ENCODE measurements at regions not wholly inside any gene's neighbourhood (a gene's known extent, or its start where the extent isn't known, plus 50 kb on each side); places are given as distances from the start of the nearest gene placed in this dataset.

GRCh38 chr1:56029319-56030003, 549.9 kb downstream of the PLPP3 start:
- WGBS (ENCODE audit: insufficient coverage, insufficient read length): no CpG with 5 or more reads among the region's 4 CpGs
- H3K36me3 ChIP-seq (ENCODE audit: control insufficient read depth, insufficient read depth, low read length): no peaks in the 10 kb centered on the region
- no peak for DNase-seq (ENCODE audit: low read depth, low spot score)
- H3K9me3 ChIP-seq (ENCODE audit: control insufficient read depth, insufficient read depth, low read length): no peaks in the 10 kb centered on the region
- no peaks in the 10 kb centered on the region for H3K27me3 ChIP-seq (ENCODE audit: control insufficient read depth, insufficient read depth, low read length)
- no peak overlapping the region for H3K4me3 ChIP-seq (ENCODE audit: low read length)
- no peaks in the 10 kb centered on the region for H3K4me1 ChIP-seq (ENCODE audit: control insufficient read depth, insufficient read depth, low read length)
- no peak overlapping the region for H3K27ac ChIP-seq (ENCODE audit: low read length)

DNA sequence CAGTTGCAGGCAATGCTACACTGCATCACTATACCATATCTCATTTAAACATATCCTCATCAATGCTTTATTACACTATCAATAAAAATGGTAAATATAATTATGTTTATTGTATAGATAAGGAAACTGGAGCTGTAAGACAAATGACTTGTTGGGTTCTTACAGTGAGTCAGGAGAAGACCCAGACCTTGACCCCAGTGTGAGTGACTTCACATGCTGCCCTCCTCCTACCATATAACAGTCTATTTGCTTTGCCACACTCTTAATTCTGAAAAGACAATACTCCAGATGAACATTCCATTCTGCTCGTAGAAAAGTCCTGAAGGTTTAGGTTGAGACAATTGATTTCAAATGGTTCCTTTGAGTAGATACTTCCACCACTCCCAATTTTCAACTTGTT, 550.5 kb downstream of the PLPP3 start:
- DNase-seq (ENCODE audit: low read depth, low spot score): no peak
- H3K27ac ChIP-seq (ENCODE audit: low read length): no peak overlapping the region
- no CpG with 5 or more reads among the region's 1 CpG for WGBS (ENCODE audit: insufficient coverage, insufficient read length)
- H3K4me3 ChIP-seq (ENCODE audit: low read length): no peak overlapping the region
- no peaks in the 10 kb centered on the region for H3K9me3 ChIP-seq (ENCODE audit: control insufficient read depth, insufficient read depth, low read length)
- H3K36me3 ChIP-seq (ENCODE audit: control insufficient read depth, insufficient read depth, low read length): no peaks in the 10 kb centered on the region
- no peaks in the 10 kb centered on the region for H3K27me3 ChIP-seq (ENCODE audit: control insufficient read depth, insufficient read depth, low read length)
- H3K4me1 ChIP-seq (ENCODE audit: control insufficient read depth, insufficient read depth, low read length): no peaks in the 10 kb centered on the region

DNA sequence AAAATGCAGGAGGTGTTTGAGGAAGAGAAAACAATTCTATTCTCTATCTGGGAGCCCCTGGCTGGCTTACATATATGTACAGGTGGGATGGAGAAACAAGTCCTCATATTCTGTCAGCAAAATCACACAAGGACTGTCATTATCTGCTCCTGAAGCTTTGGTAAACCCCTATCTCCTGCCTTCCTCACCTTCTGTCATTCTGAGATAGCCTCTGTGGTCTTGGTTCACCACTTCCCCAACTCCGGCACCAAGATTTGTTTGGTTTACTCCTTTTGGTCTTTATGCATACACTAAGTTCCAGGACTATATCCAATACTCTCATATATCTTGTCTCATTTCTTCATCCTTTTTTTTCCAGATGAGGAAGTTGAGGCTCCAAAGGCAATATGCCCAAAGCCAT, 551.1 kb downstream of the PLPP3 start:
- Histone ChIP-seq H3K36me3 (ENCODE audit: control insufficient read depth, insufficient read depth, low read length) (no peaks in the 10 kb centered on the region), H3K4me3 (ENCODE audit: low read length) (no peak overlapping the region), H3K27me3 (ENCODE audit: control insufficient read depth, insufficient read depth, low read length) (no peaks in the 10 kb centered on the region), H3K9me3 (ENCODE audit: control insufficient read depth, insufficient read depth, low read length) (no peaks in the 10 kb centered on the region), H3K27ac (ENCODE audit: low read length) (no peak overlapping the region), H3K4me1 (ENCODE audit: control insufficient read depth, insufficient read depth, low read length) (no peaks in the 10 kb centered on the region)
- DNase-seq (ENCODE audit: low read depth, low spot score): no peak
- WGBS (ENCODE audit: insufficient coverage, insufficient read length): no CpG with 5 or more reads among the region's 1 CpG

- Histone ChIP-seq H3K27me3 (ENCODE audit: control insufficient read depth, insufficient read depth, low read length) (no peaks in the 10 kb centered on the region), H3K9me3 (ENCODE audit: control insufficient read depth, insufficient read depth, low read length) (no peaks in the 10 kb centered on the region), H3K27ac (ENCODE audit: low read length) (no peak overlapping the region), H3K4me3 (ENCODE audit: low read length) (no peak overlapping the region), H3K4me1 (ENCODE audit: control insufficient read depth, insufficient read depth, low read length) (no peaks in the 10 kb centered on the region), H3K36me3 (ENCODE audit: control insufficient read depth, insufficient read depth, low read length) (no peaks in the 10 kb centered on the region)
- no CpG with 5 or more reads among the region's 3 CpGs for WGBS (ENCODE audit: insufficient coverage, insufficient read length)
- no peak for DNase-seq (ENCODE audit: low read depth, low spot score)
Observed at GRCh38 chr1:56025942-56026341, 553.4 kb downstream of the PLPP3 start.

- Histone ChIP-seq H3K27ac (ENCODE audit: low read length) (no peak overlapping the region), H3K27me3 (ENCODE audit: control insufficient read depth, insufficient read depth, low read length) (no peaks in the 10 kb centered on the region), H3K36me3 (ENCODE audit: control insufficient read depth, insufficient read depth, low read length) (no peaks in the 10 kb centered on the region), H3K4me1 (ENCODE audit: control insufficient read depth, insufficient read depth, low read length) (no peaks in the 10 kb centered on the region), H3K9me3 (ENCODE audit: control insufficient read depth, insufficient read depth, low read length) (no peaks in the 10 kb centered on the region), H3K4me3 (ENCODE audit: low read length) (no peak overlapping the region)
- no peak for DNase-seq (ENCODE audit: low read depth, low spot score)
- WGBS (ENCODE audit: insufficient coverage, insufficient read length): no CpG with 5 or more reads among the region's 5 CpGs
Observed at GRCh38 chr1:56024155-56024554, 555.2 kb downstream of the PLPP3 start.

GRCh38 chr1:56019922-56020321, 559.4 kb downstream of the PLPP3 start:
- Histone ChIP-seq H3K27ac (ENCODE audit: low read length) (no peak overlapping the region), H3K27me3 (ENCODE audit: control insufficient read depth, insufficient read depth, low read length) (no peaks in the 10 kb centered on the region), H3K9me3 (ENCODE audit: control insufficient read depth, insufficient read depth, low read length) (no peaks in the 10 kb centered on the region), H3K4me1 (ENCODE audit: control insufficient read depth, insufficient read depth, low read length) (no peaks in the 10 kb centered on the region), H3K36me3 (ENCODE audit: control insufficient read depth, insufficient read depth, low read length) (no peaks in the 10 kb centered on the region), H3K4me3 (ENCODE audit: low read length) (no peak overlapping the region)
- DNase-seq (ENCODE audit: low read depth, low spot score): no peak
- WGBS (ENCODE audit: insufficient coverage, insufficient read length): no CpG with 5 or more reads among the region's 2 CpGs

DNA sequence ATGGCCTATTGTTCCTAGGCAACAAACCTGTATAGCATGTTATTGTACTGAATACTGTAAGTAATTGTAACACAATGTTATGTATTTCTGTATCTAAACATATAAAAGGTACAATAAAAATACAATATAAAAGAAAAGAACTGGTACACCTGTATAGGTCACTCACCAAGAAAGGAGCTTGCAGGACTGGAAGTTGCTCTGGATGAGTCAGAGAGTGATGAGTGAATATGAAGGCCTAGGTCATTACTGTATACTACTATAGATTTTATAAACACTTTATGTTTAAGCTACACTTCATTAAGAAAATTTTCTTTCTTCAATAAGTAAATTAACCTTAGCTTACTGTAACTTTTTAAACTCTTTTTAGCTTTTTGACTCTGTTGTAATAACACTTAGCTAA, 559.9 kb downstream of the PLPP3 start:
- Histone ChIP-seq H3K9me3 (ENCODE audit: control insufficient read depth, insufficient read depth, low read length) (no peaks in the 10 kb centered on the region), H3K27ac (ENCODE audit: low read length) (no peak overlapping the region), H3K36me3 (ENCODE audit: control insufficient read depth, insufficient read depth, low read length) (no peaks in the 10 kb centered on the region), H3K4me1 (ENCODE audit: control insufficient read depth, insufficient read depth, low read length) (no peaks in the 10 kb centered on the region), H3K4me3 (ENCODE audit: low read length) (no peak overlapping the region), H3K27me3 (ENCODE audit: control insufficient read depth, insufficient read depth, low read length) (no peaks in the 10 kb centered on the region)
- DNase-seq (ENCODE audit: low read depth, low spot score): no peak

- Histone ChIP-seq H3K36me3 (ENCODE audit: control insufficient read depth, insufficient read depth, low read length) (no peaks in the 10 kb centered on the region), H3K27me3 (ENCODE audit: control insufficient read depth, insufficient read depth, low read length) (no peaks in the 10 kb centered on the region), H3K9me3 (ENCODE audit: control insufficient read depth, insufficient read depth, low read length) (no peaks in the 10 kb centered on the region), H3K4me3 (ENCODE audit: low read length) (no peak overlapping the region), H3K27ac (ENCODE audit: low read length) (no peak overlapping the region), H3K4me1 (ENCODE audit: control insufficient read depth, insufficient read depth, low read length) (no peaks in the 10 kb centered on the region)
- DNase-seq (ENCODE audit: low read depth, low spot score): no peak
- WGBS (ENCODE audit: insufficient coverage, insufficient read length): no CpG with 5 or more reads among the region's 2 CpGs
Observed at GRCh38 chr1:56017336-56017735, 562.0 kb downstream of the PLPP3 start.

DNA sequence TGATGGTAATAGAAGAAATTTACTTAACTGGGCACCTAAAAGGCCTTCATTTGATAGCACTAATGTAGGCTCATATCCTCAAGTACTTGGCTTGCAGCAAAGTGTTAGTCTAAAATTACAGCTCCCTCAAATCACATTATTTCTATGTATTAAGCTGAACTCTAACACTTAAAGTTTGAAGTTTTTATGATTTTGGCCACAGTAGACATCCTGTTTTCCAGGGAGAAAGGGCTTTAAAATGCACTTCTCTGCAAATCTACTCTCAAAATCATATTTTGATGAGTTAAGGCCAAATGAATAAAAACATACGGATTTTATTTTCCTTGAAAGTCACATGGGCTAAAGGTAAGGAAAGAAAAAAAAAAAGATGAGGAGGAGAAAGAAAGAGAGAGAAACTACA, 575.5 kb downstream of the PLPP3 start:
- WGBS (ENCODE audit: insufficient coverage, insufficient read length): no CpG with 5 or more reads among the region's 1 CpG
- no peaks in the 10 kb centered on the region for H3K9me3 ChIP-seq (ENCODE audit: control insufficient read depth, insufficient read depth, low read length)
- H3K4me1 ChIP-seq (ENCODE audit: control insufficient read depth, insufficient read depth, low read length): no peaks in the 10 kb centered on the region
- DNase-seq (ENCODE audit: low read depth, low spot score): no peak
- no peaks in the 10 kb centered on the region for H3K27me3 ChIP-seq (ENCODE audit: control insufficient read depth, insufficient read depth, low read length)
- H3K36me3 ChIP-seq (ENCODE audit: control insufficient read depth, insufficient read depth, low read length): no peaks in the 10 kb centered on the region
- H3K27ac ChIP-seq (ENCODE audit: low read length): no peak overlapping the region
- no peak overlapping the region for H3K4me3 ChIP-seq (ENCODE audit: low read length)

GRCh38 chr1:56002231-56002630, 577.1 kb downstream of the PLPP3 start:
- WGBS (ENCODE audit: insufficient coverage, insufficient read length): no CpG with 5 or more reads among the region's 5 CpGs
- Histone ChIP-seq H3K4me3 (ENCODE audit: low read length) (no peak overlapping the region), H3K36me3 (ENCODE audit: control insufficient read depth, insufficient read depth, low read length) (no peaks in the 10 kb centered on the region), H3K27me3 (ENCODE audit: control insufficient read depth, insufficient read depth, low read length) (no peaks in the 10 kb centered on the region), H3K9me3 (ENCODE audit: control insufficient read depth, insufficient read depth, low read length) (no peaks in the 10 kb centered on the region), H3K27ac (ENCODE audit: low read length) (no peak overlapping the region), H3K4me1 (ENCODE audit: control insufficient read depth, insufficient read depth, low read length) (no peaks in the 10 kb centered on the region)
- DNase-seq (ENCODE audit: low read depth, low spot score): no peak

DNA sequence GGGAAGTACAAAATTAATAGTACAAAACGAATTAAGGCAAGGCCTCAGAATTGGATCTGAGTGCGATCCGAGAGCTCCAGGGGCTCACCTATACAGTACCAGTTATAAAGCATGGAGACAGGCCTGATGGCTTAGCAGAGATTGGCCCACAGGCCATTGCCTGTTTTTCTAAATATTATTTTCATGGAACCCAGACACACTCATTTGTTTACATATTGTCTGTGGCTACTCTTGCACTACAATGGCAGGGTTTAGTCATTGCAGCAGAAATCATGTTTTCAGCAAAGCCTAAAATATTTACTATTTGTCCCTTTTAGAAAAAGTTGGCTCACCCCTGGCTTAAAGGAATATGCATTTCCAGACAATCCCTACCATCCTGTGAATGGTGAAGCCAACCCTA, 578.9 kb downstream of the PLPP3 start:
- Histone ChIP-seq H3K27me3 (ENCODE audit: control insufficient read depth, insufficient read depth, low read length) (no peaks in the 10 kb centered on the region), H3K27ac (ENCODE audit: low read length) (no peak overlapping the region), H3K36me3 (ENCODE audit: control insufficient read depth, insufficient read depth, low read length) (no peaks in the 10 kb centered on the region), H3K9me3 (ENCODE audit: control insufficient read depth, insufficient read depth, low read length) (no peaks in the 10 kb centered on the region), H3K4me3 (ENCODE audit: low read length) (no peak overlapping the region), H3K4me1 (ENCODE audit: control insufficient read depth, insufficient read depth, low read length) (no peaks in the 10 kb centered on the region)
- no peak for DNase-seq (ENCODE audit: low read depth, low spot score)
- no CpG with 5 or more reads among the region's 3 CpGs for WGBS (ENCODE audit: insufficient coverage, insufficient read length)
